Activated B cell treated with CpG ODN at 0.5 μM for 24 hours (primary cell): ENCODE measurements at regions not wholly inside any gene's neighbourhood (a gene's known extent, or its start where the extent isn't known, plus 50 kb on each side); places are given as distances from the start of the nearest gene placed in this dataset.

ENCODE experiments used
- ATAC-seq: fragments of 200-7000 bp; cut with Tn5 transposase; one replicate; pipeline ENCODE4 v1.10.0; 2021; ENCODE audit warnings: low read depth, mild to moderate bottlenecking, moderate library complexity
- CTCF ChIA-PET: fragments of 350-600 bp; sonication (Branson Sonifier 250); formaldehyde crosslinking; loops from one replicate; lab custom pipeline; 2021; ENCODE audit warnings: antibody characterized with exemption; lab: Charles Lee
- POLR2A ChIA-PET: fragments of 350-600 bp; sonication (Branson Sonifier 250); formaldehyde crosslinking; loops from one replicate; lab custom pipeline; 2021; ENCODE audit warnings: antibody characterized with exemption; lab: Charles Lee
- DNase-seq: peaks from one replicate; pipeline ENCODE4 v3.0.0; 2022
- H3K27ac Mint-ChIP-seq: one replicate; pipeline ENCODE4 v1.8.0; 2020; ENCODE audit warnings: mixed read lengths
- H3K27me3 Mint-ChIP-seq: one replicate; pipeline ENCODE4 v1.8.0; 2021; ENCODE audit warnings: mixed read lengths
- H3K36me3 Mint-ChIP-seq: one replicate; pipeline ENCODE4 v1.8.0; 2021; ENCODE audit warnings: low read depth, mixed read lengths
- H3K4me1 Mint-ChIP-seq: one replicate; pipeline ENCODE4 v1.8.0; 2021; ENCODE audit warnings: mixed read lengths
- H3K4me3 Mint-ChIP-seq: one replicate; pipeline ENCODE4 v1.8.0; 2020; ENCODE audit warnings: mild to moderate bottlenecking, mixed read lengths
- H3K9me3 Mint-ChIP-seq: one replicate; pipeline ENCODE4 v1.8.0; 2020; ENCODE audit warnings: mixed read lengths
- intact Hi-C: fragments of 100-400 bp; cut with micrococcal nuclease; formaldehyde crosslinking; loops from one replicate; pipeline ENCODE4 v1.15.1; 2024
- TF ChIP-seq, protein P1 (sequence below): fragments of 200-600 bp; IDR thresholded peaks from one replicate; pipeline ENCODE4 v1.8.0; 2022; ENCODE audit warnings: antibody characterized with exemption, mild to moderate bottlenecking

DNA sequence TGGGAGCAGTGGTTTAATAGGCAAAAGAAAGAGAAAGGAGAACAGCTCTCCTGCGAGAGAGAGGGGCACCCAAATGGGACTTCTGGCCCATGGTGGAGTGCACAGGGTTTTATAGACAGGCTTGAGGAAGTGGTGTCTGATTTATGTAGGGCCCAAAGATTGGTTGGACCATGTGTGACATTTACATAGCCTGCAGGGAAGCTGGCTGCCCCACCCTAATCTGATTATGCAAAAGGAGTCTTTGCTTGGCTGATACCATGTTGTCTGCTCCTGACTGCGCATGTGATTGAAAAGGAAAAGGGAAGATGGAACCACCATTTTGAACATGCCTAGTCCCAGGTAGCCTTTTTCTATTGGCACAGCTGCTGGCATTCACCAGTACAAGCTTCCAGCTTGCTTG lies 100.0 kb upstream of the DIPK2B start:
- H3K4me3 Mint-ChIP-seq = no peak overlapping the region
- TF ChIP-seq, protein P1, sequence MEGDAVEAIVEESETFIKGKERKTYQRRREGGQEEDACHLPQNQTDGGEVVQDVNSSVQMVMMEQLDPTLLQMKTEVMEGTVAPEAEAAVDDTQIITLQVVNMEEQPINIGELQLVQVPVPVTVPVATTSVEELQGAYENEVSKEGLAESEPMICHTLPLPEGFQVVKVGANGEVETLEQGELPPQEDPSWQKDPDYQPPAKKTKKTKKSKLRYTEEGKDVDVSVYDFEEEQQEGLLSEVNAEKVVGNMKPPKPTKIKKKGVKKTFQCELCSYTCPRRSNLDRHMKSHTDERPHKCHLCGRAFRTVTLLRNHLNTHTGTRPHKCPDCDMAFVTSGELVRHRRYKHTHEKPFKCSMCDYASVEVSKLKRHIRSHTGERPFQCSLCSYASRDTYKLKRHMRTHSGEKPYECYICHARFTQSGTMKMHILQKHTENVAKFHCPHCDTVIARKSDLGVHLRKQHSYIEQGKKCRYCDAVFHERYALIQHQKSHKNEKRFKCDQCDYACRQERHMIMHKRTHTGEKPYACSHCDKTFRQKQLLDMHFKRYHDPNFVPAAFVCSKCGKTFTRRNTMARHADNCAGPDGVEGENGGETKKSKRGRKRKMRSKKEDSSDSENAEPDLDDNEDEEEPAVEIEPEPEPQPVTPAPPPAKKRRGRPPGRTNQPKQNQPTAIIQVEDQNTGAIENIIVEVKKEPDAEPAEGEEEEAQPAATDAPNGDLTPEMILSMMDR = no peak
- H3K4me1 Mint-ChIP-seq = no peaks in the 10 kb centered on the region
- intact Hi-C loops = no loop called here
- CTCF ChIA-PET = no interaction called here
- ATAC-seq (no peak), DNase-seq (no peak)
- POLR2A ChIA-PET = no interaction called here
- no peak overlapping the region for H3K27ac Mint-ChIP-seq
- no peaks in the 10 kb centered on the region for H3K27me3 Mint-ChIP-seq
- no peaks in the 10 kb centered on the region for H3K36me3 Mint-ChIP-seq
- no peaks in the 10 kb centered on the region for H3K9me3 Mint-ChIP-seq

DNA sequence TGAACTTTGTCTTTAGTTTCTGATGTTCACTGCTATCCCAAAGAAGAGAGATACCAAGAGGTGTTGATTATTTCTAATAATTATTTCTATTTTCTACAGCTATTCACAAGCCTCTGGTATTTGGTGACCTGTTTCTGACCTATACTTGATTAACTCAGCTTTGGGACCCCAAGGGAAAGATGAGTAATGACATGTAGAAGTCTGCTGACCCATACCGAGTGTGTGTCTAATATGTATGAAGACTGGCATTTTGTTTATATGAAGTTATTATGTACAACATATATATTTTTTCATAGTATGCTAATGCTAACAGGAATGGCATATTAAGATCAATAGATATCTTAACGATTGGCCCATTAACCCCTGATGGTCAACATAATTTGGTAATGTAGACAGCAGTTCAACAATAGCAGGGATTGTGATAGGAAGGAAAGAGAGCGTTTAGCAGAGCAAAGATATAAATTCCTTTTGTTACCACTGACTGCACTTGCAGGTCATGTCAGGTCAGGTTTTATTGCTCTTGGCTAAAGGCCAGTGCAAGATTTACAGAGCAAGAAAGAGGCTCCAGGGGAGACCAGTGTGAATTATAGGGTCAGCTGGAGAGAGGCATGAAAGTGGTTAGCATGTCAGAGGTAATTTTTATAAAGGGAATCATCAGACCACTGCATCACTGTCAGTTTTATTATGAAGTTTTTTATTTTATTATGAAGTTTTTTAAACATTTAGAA lies 94.7 kb upstream of the DIPK2B start:
- Mint-ChIP-seq H3K9me3 (no peaks in the 10 kb centered on the region), H3K4me3 (no peak overlapping the region), H3K27ac (no peak overlapping the region), H3K4me1 (no peaks in the 10 kb centered on the region), H3K27me3 (peaks cover under 1% of the 10 kb centered on the region), H3K36me3 (no peaks in the 10 kb centered on the region)
- DNase-seq = no peak
- intact Hi-C loops = no loop called here
- TF ChIP-seq, protein P1 = no peak
- ChIA-PET POLR2A (no interaction called here), CTCF (no interaction called here)
- no peak for ATAC-seq

DNA sequence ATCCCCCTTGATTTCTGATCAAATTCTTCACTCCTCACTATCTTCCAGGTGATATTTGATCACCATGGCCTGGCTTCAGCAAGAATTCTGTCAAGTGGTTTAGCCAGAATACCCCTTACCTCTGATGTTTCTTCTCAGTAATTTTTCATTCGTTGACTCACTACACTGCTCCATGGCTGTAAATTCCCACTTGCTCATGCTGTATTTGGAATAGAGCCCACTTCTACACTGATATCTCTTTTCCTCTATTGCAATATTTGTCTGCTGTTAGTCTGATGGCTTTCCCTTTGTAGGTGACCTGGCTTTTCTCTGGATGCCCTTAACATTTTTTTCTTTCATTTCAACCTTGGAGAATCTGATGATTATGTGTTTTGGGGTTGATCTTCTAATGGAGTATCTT lies 73.9 kb upstream of the DIPK2B start:
- ATAC-seq (no peak), DNase-seq (no peak)
- Mint-ChIP-seq H3K9me3 (peaks cover 3% of the 10 kb centered on the region), H3K27me3 (no peaks in the 10 kb centered on the region), H3K4me3 (no peak overlapping the region), H3K27ac (no peak overlapping the region), H3K36me3 (no peaks in the 10 kb centered on the region), H3K4me1 (no peaks in the 10 kb centered on the region)
- CTCF ChIA-PET = no interaction called here
- POLR2A ChIA-PET = no interaction called here
- intact Hi-C loops = no loop called here
- TF ChIP-seq, protein P1 = no peak

DNA sequence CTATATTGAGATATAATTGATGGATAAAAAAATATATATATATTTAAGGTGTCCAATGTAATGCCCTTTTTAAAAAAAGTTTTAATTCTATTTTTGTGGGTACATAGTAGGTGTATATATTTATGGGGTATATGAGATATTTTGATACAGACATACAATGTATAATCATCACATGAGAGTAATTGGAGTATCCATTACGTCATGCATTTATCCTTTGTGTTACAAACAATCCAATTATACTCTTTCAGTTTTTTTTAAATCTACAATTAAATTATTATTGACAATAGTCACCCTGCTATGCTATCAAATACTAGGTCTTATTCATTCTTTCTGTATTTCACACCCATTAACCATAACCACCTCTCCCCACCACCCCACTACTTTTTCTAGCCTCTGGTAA lies 66.3 kb upstream of the DIPK2B start:
- POLR2A ChIA-PET = no interaction called here
- H3K27me3 Mint-ChIP-seq = no peaks in the 10 kb centered on the region
- no peaks in the 10 kb centered on the region for H3K9me3 Mint-ChIP-seq
- DNase-seq (no peak), ATAC-seq (no peak)
- no peak overlapping the region for H3K27ac Mint-ChIP-seq
- intact Hi-C loops = no loop called here
- no peaks in the 10 kb centered on the region for H3K36me3 Mint-ChIP-seq
- no peaks in the 10 kb centered on the region for H3K4me1 Mint-ChIP-seq
- TF ChIP-seq, protein P1 = no peak
- CTCF ChIA-PET = no interaction called here
- H3K4me3 Mint-ChIP-seq = no peak overlapping the region

DNA sequence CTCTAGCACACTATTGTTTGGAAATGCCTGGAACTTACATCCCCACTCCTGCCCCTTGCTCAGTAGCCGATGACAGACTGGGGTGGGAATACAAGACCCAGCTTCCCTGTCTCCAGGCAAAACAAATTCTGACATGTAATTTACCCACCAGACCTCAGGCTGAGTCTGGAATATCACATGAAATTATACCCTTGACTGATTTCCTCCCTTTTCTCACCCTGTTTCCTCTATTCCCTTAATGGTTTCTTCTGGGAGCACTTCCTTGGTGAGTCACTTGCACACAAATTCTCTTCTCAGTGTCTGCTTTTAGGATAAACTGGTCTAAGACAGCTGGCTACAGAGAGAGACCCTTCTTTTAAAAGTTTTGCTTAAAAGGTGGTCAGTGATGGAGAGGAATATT lies 65.8 kb upstream of the DIPK2B start:
- DNase-seq = no peak
- H3K4me3 Mint-ChIP-seq = no peak overlapping the region
- intact Hi-C loops = no loop called here
- H3K27ac Mint-ChIP-seq = no peak overlapping the region
- no peaks in the 10 kb centered on the region for H3K27me3 Mint-ChIP-seq
- no peak for ATAC-seq
- CTCF ChIA-PET = no interaction called here
- H3K36me3 Mint-ChIP-seq = no peaks in the 10 kb centered on the region
- TF ChIP-seq, protein P1 = no peak
- no peaks in the 10 kb centered on the region for H3K4me1 Mint-ChIP-seq
- H3K9me3 Mint-ChIP-seq = no peaks in the 10 kb centered on the region
- POLR2A ChIA-PET = no interaction called here
